ENCODE measurements at regions not wholly inside any gene's neighbourhood (a gene's known extent, or its start where the extent isn't known, plus 50 kb on each side); places are given as distances from the start of the nearest gene placed in this dataset.
"Not testable (repeated sequence)": the region's sequence is repeated elsewhere in the genome, so short reads cannot be mapped to it uniquely, and the experiment has no call there.

- Histone ChIP-seq H3K36me3 (ENCODE audit: low read depth) (no peaks in the 10 kb centered on the region), H3K9me3 (peaks cover 3% of the 10 kb centered on the region), H3K4me3 (no peak overlapping the region), H3K4me1 (ENCODE audit: low read depth) (no peaks in the 10 kb centered on the region)
- DNase-seq (no peak), ATAC-seq (no peak)
- TF ChIP-seq, protein P1, sequence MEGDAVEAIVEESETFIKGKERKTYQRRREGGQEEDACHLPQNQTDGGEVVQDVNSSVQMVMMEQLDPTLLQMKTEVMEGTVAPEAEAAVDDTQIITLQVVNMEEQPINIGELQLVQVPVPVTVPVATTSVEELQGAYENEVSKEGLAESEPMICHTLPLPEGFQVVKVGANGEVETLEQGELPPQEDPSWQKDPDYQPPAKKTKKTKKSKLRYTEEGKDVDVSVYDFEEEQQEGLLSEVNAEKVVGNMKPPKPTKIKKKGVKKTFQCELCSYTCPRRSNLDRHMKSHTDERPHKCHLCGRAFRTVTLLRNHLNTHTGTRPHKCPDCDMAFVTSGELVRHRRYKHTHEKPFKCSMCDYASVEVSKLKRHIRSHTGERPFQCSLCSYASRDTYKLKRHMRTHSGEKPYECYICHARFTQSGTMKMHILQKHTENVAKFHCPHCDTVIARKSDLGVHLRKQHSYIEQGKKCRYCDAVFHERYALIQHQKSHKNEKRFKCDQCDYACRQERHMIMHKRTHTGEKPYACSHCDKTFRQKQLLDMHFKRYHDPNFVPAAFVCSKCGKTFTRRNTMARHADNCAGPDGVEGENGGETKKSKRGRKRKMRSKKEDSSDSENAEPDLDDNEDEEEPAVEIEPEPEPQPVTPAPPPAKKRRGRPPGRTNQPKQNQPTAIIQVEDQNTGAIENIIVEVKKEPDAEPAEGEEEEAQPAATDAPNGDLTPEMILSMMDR (IDR thresholded peaks at IDR 0.05), result no peak
- intact Hi-C loops (cut with DNase I, micrococcal nuclease), result no loop called here
These were observed 1394.4 kb downstream of the KHDRBS2 start for GRCh38 chr6:60891606-60892005.

GRCh38 chr6:60877396-60877795 is 1408.6 kb downstream of the KHDRBS2 start:
- H3K9me3 ChIP-seq; H3K4me1 ChIP-seq (ENCODE audit: low read depth); intact Hi-C loops (cut with DNase I, micrococcal nuclease); H3K36me3 ChIP-seq (ENCODE audit: low read depth); DNase-seq; H3K4me3 ChIP-seq; ATAC-seq: not testable (repeated sequence)

DNA sequence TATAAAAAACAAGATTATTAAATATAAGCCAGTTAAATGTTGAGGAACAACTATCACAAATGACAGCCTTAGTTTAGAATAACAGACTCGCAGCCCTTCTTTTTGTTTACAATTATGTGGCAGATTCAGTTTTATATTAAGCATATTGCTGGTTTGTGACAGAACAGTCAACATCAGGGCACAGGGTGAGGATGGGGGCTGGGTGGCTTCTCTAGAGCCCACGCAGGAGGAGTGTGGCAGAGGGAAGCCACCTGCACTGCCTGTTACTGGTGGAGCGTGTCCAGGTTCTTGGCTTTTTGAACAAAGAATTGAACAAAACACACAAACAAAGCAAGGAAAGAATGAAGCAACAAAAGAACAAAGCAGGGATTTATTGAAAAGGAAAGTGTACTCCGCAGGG is 1415.2 kb downstream of the KHDRBS2 start:
- ATAC-seq; H3K4me1 ChIP-seq (ENCODE audit: low read depth); H3K9me3 ChIP-seq; DNase-seq; intact Hi-C loops (cut with DNase I, micrococcal nuclease); H3K36me3 ChIP-seq (ENCODE audit: low read depth); H3K4me3 ChIP-seq: not testable (repeated sequence)

GRCh38 chr6:60867548-60867947 is 1418.5 kb downstream of the KHDRBS2 start:
- ATAC-seq (no peak), DNase-seq (no peak)
- TF ChIP-seq, protein P1 (IDR thresholded peaks at IDR 0.05), result no peak
- intact Hi-C loops (cut with DNase I, micrococcal nuclease), result no loop called here
- Histone ChIP-seq H3K36me3 (ENCODE audit: low read depth) (no peaks in the 10 kb centered on the region), H3K4me1 (ENCODE audit: low read depth) (no peaks in the 10 kb centered on the region), H3K9me3 (no peaks in the 10 kb centered on the region), H3K4me3 (no peak overlapping the region)

GRCh38 chr6:60843175-60843982 is 1442.6 kb downstream of the KHDRBS2 start:
- H3K4me3 ChIP-seq; intact Hi-C loops (cut with DNase I, micrococcal nuclease): not testable (repeated sequence)
- ATAC-seq, result peak; percentile 96

GRCh38 chr6:60830726-60831125 is 1455.3 kb downstream of the KHDRBS2 start:
- intact Hi-C loops (cut with DNase I, micrococcal nuclease); ATAC-seq; H3K9me3 ChIP-seq; H3K36me3 ChIP-seq (ENCODE audit: low read depth); H3K4me3 ChIP-seq; DNase-seq; H3K4me1 ChIP-seq (ENCODE audit: low read depth): not testable (repeated sequence)

More at GRCh38 chr6:60843175-60843982, 1442.6 kb downstream of the KHDRBS2 start:
- not testable (repeated sequence) for H3K4me1 ChIP-seq (ENCODE audit: low read depth); H3K36me3 ChIP-seq (ENCODE audit: low read depth); H3K9me3 ChIP-seq
- DNase-seq, result peak in 2 of 3 donors; percentile 53 to 58

- ATAC-seq; H3K4me1 ChIP-seq (ENCODE audit: low read depth); H3K36me3 ChIP-seq (ENCODE audit: low read depth); intact Hi-C loops (cut with DNase I, micrococcal nuclease); DNase-seq; H3K4me3 ChIP-seq; H3K9me3 ChIP-seq: not testable (repeated sequence)
These were observed 1463.4 kb downstream of the KHDRBS2 start for GRCh38 chr6:60822597-60822996.

GRCh38 chr6:60818072-60818471 is 1468.0 kb downstream of the KHDRBS2 start:
- H3K9me3 ChIP-seq; intact Hi-C loops (cut with DNase I, micrococcal nuclease); DNase-seq; H3K36me3 ChIP-seq (ENCODE audit: low read depth); ATAC-seq; H3K4me3 ChIP-seq; H3K4me1 ChIP-seq (ENCODE audit: low read depth): not testable (repeated sequence)

GRCh38 chr6:60814784-60815183 is 1471.2 kb downstream of the KHDRBS2 start:
- H3K4me1 ChIP-seq (ENCODE audit: low read depth); H3K9me3 ChIP-seq; DNase-seq; H3K36me3 ChIP-seq (ENCODE audit: low read depth); intact Hi-C loops (cut with DNase I, micrococcal nuclease); H3K4me3 ChIP-seq; ATAC-seq: not testable (repeated sequence)

- H3K36me3 ChIP-seq (ENCODE audit: low read depth); DNase-seq; H3K4me3 ChIP-seq; ATAC-seq; H3K4me1 ChIP-seq (ENCODE audit: low read depth); H3K9me3 ChIP-seq; intact Hi-C loops (cut with DNase I, micrococcal nuclease): not testable (repeated sequence)
These were observed 1472.0 kb downstream of the KHDRBS2 start for GRCh38 chr6:60813897-60814596.

- ATAC-seq; DNase-seq; H3K4me1 ChIP-seq (ENCODE audit: low read depth); H3K36me3 ChIP-seq (ENCODE audit: low read depth); intact Hi-C loops (cut with DNase I, micrococcal nuclease); H3K9me3 ChIP-seq; H3K4me3 ChIP-seq: not testable (repeated sequence)
These were observed 1475.8 kb downstream of the KHDRBS2 start for GRCh38 chr6:60810216-60810615.

DNA sequence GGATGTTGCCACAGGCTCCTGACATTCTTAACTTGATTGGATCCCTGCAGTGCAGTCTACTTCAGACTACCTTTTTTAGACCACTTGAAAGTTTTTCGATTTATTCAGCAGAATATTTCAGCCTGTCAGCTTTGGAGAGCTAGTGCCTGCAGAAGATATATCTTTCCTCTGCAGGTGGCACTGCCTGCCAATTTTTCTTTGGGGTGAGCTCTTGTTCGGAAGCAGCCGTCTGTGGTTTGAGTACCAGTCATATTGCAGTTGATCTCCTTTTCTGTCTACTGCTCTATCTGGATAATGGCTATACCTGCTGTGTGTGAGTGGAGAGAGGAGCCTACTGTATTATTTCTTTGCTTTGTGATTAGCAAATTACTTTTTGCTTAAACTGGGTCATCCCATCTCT is 1486.9 kb downstream of the KHDRBS2 start:
- H3K36me3 ChIP-seq (ENCODE audit: low read depth); H3K4me3 ChIP-seq; H3K9me3 ChIP-seq; H3K4me1 ChIP-seq (ENCODE audit: low read depth); ATAC-seq; DNase-seq; intact Hi-C loops (cut with DNase I, micrococcal nuclease): not testable (repeated sequence)
